GM18519 (cell line): ENCODE measurements at regions not wholly inside any gene's neighbourhood (a gene's known extent, or its start where the extent isn't known, plus 50 kb on each side); places are given as distances from the start of the nearest gene placed in this dataset.
"Not testable (repeated sequence)": the region's sequence is repeated elsewhere in the genome, so short reads cannot be mapped to it uniquely, and the experiment has no call there.

Experiments used
- ATAC-seq: cut with Tn5 transposase; IDR thresholded peaks from one replicate; pipeline ENCODE4 v1.9.1; 2021; ENCODE audit warnings: mild to moderate bottlenecking, moderate library complexity; ENCODE audit not compliant: unreplicated experiment, low FRiP score

- ATAC-seq, result no peak
Measured at GRCh38 chr17:71522383-71522782, 598.4 kb upstream of the SOX9 start.

- no peak for ATAC-seq
Measured at GRCh38 chr17:71527311-71527710, 593.5 kb upstream of the SOX9 start.

DNA sequence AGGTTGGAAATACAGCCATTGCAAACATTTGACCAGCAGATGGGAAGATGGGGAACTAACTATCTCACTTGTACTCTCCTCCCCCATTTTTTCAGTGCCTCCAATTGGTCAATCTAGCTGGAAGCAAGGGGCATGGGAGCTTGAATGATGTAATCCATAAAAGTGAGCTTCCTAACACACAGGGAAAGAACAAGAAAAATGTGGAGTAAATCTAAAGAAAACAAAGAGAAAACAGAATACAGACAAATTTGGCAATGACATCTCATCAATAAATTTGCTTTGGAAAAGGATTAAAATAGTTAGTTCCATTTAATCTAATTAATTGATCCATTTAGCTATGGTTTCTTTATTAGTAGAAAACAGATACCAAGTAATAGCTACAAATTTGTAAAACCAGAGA is 592.6 kb upstream of the SOX9 start:
- no peak for ATAC-seq

DNA sequence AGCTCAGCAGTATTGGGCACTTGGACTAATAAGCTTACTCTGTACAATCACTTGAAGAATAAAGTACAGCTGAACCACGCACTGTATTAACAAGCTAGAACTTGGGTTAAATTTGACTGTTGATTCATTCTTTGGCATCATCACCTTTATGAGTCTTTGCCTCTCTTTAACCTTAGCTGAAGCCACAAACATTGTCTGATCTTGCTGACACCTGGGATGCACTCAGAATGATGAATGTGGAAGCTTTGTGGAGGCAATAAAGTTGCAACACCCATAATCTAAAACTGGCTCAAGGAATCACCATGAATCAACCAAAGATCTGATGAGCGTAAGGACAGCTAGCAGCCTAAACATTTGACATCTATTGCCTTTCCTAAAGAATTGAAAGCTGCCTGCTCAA is 590.6 kb upstream of the SOX9 start:
- ATAC-seq, result no peak

GRCh38 chr17:71535321-71535720 is 585.5 kb upstream of the SOX9 start:
- no peak for ATAC-seq

DNA sequence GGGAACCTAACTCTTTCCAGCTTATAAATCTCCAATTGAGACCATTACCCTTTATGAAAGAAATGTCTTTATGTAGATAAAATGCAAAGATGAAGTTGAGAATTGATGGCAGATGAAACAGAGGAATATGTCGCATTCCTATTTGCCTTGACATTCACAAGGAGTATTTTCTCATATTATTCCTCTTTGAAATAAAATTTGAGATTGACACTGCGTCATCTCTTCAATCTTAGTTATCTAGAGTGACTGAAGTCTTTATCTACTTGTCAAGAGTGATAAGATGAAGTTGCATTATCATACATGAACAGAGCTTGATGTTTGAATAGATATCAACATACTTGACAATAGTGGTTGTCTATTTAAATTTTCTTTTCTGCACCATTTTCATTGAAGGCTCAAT is 574.4 kb upstream of the SOX9 start:
- no peak for ATAC-seq

DNA sequence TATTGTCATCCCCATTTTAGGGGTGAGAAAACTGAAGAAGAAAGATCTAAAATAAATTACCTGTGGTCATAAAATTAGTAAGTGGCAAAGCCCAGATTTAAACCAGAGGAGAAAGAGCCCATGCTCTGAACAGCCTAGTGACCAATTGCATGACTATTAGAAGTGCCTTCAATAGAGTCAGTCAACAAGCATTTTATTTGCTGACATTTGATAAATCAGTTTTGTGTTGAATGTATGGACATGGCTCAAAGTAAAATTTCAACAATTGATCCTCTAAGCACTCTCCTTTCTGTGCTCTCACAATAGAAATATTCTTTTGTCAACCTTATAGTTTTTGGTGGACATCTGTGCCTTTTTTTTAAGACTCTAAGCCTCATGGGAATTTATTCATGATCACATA is 572.9 kb upstream of the SOX9 start:
- ATAC-seq, result no peak

DNA sequence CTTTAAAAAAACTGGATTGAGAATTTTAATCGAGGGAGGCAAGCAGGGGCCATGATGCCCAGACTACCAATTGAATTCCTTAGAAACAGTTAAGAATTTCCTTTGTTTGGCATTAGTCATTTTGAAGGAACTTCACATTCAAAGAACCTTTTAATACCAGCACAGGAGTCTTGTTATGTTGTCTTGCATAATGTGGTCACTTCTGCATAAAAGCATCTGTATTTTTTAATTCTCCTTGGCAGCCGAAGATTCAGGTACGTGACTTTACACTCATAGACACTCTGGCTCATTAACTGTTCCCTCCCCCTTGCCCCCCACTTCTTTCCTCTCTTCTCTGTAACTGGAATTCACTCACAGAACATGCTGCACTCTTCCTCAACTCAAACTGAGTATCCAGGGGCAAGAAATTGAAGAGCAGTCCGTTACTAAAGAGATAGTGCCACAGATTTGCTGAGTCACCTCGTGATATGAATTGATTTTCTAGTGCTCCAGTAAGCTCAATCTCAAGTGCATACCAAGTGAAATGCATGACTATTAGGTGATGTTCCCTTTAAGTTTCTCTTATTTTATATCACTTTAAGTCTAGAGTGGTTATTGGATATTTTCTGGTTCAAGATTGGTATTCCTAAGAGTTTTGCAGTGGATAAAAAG is 572.2 kb upstream of the SOX9 start:
- ATAC-seq, result no peak

- ATAC-seq, result no peak
Measured at GRCh38 chr17:71550675-71551074, 570.1 kb upstream of the SOX9 start.

GRCh38 chr17:71553381-71553780 is 567.4 kb upstream of the SOX9 start:
- no peak for ATAC-seq

DNA sequence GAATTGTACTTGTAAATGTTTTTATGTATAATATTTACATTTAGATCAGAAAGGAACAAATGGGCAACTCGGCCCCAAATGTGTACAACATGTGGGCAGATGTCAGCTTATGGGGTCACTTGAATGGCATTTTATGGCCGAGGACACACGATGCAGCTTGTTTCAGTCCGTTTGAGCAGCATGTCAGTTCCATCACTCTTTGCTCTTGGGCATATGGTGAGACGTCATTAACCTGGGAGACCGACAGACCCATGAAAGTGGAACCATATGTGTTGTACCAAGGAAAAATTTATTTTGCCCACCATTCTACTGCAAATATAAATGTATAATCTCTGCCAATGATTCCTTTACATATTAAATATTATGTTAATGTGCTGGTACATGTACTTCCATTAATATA is 561.9 kb upstream of the SOX9 start:
- ATAC-seq, result no peak

DNA sequence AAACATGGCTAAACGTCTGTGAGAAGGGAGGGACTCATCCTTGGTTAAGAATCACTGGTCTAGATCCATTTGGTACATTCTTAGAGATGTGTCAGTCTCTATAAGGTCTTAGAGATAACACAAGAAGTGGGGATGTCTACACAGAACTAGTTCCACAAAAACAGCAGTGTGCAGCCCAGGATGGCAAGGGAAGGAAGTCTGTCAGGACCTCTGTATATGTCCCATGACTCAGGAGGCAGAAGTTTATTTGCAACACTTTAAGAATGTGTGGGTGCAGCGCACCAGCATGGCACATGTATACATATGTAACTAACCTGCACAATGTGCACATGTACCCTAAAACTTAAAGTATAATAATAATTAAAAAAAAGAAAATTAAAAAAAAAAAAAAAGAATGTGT is 548.5 kb upstream of the SOX9 start:
- ATAC-seq, result no peak

GRCh38 chr17:71578446-71578845 is 542.4 kb upstream of the SOX9 start:
- no peak for ATAC-seq

GRCh38 chr17:71580220-71580619 is 540.6 kb upstream of the SOX9 start:
- no peak for ATAC-seq

- no peak for ATAC-seq
Measured at GRCh38 chr17:71585540-71585939, 535.3 kb upstream of the SOX9 start.

DNA sequence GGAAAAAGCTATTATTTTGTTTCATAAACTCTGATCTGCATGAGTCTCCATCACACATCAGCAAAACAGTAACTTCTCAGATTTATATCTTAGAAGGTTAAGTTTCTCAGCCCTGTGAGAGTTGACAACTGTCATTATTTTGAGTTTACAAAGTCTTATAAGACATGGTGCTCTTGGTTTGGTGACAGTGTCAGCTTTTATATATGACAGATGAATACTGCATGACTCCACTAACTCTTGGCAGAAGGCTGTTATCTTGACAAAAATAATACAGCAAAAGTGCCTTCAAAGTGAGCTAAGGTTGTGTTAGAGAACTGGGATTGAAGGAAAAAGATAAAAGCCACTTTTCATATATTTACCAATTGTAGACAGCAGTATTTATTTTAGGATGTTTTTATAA is 528.4 kb upstream of the SOX9 start:
- no peak for ATAC-seq

DNA sequence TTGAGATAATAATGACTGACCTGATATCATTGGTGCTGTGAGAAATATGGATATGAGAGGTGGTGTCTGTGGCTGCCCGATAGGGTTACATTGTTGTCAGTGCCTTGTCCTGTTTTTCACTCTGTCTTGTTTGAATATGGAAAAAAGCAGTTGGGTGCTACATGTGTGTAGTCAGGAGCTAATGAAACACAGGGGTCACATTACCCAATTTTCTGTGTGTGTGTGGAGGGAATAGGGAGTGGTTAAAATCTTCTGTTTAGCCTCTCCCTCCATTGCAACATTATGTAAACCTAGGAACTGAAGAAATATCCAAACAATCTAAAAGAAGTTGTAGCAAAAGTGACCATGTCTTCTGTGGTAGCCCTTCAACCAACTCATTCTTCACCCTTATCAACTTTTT is 527.7 kb upstream of the SOX9 start:
- ATAC-seq, result no peak

GRCh38 chr17:71599583-71599982 is 521.2 kb upstream of the SOX9 start:
- ATAC-seq, result not testable (repeated sequence)

DNA sequence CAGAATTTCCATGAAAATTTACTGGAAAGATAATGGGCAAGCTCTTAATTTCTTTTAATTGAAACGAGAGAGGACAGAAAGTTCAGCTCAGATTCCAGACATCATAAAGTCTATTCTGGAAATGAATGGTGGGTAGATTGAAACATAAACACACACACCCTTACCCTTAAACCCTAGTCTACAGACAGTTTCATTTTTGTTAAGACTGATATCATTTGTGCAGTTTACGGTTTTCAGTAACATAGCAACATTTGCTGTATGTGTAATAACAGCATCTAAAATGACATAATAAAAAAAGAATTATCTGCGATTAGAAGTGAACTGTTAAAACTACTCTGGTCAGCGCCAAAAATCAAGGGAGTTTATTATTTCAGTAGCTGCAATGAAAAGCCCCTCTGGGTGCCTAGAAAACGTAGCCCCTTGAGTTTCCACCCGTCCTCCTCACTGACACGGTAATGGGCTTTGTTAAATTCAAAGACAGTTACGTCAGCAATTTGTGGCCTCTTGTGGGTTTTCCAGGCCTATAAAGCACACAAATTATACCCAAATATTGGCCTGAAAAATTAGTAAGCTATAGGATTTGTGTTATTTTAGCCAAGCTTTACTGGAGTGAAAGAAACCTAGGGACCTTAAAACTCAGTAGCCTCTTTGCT is 520.6 kb upstream of the SOX9 start:
- ATAC-seq, result no peak

DNA sequence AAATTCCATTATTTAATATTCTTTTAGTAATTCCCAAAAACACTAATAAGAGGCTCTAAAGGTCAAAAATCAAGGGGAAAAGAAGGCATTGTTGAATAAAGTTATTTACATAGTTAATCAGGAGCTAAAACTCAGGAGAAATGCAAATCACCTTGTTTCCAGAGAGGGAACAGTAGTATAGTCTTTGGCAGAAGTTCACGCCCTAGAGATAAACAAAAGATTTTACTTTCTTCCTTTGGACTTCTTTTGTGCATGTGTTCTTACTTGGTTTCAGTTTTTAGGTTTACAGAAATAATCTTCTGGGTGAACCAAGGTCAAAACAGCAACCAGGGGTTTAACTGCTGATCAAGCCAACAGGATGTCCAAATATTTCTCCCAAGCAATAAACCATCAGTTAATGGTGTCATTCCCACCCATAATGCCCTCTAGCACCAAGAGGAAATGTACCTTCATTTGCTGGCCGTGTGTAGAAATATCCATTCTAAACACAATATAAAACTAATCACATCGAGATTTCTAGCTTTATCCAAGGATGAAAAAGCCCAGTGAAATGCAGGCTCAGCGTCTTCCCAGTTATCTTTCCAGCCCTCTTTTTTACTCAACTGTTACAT is 518.8 kb upstream of the SOX9 start:
- no peak for ATAC-seq

DNA sequence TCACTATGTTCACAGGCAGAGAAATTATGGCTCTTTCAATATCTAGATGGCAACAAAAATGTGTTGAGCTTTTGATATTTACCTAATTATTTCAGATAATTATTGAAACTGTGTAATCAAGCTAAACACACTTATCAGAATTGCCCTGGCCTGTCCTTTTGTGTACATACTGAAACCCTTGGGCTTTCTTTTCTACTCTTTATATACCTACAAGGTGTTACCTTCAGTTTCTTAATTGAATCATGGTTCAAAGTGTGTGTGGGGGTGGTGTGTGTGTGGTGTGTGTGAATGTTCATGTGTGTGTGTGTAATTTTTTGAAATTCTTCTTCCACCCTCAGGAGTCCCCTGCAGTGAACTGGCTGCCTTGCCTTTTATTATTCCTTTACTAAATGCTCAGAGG is 506.8 kb upstream of the SOX9 start:
- no peak for ATAC-seq

- ATAC-seq, result no peak
Measured at GRCh38 chr17:71615820-71616219, 505.0 kb upstream of the SOX9 start.
